ENCODE measurements at regions not wholly inside any gene's neighbourhood (a gene's known extent, or its start where the extent isn't known, plus 50 kb on each side); places are given as distances from the start of the nearest gene placed in this dataset.

DNA sequence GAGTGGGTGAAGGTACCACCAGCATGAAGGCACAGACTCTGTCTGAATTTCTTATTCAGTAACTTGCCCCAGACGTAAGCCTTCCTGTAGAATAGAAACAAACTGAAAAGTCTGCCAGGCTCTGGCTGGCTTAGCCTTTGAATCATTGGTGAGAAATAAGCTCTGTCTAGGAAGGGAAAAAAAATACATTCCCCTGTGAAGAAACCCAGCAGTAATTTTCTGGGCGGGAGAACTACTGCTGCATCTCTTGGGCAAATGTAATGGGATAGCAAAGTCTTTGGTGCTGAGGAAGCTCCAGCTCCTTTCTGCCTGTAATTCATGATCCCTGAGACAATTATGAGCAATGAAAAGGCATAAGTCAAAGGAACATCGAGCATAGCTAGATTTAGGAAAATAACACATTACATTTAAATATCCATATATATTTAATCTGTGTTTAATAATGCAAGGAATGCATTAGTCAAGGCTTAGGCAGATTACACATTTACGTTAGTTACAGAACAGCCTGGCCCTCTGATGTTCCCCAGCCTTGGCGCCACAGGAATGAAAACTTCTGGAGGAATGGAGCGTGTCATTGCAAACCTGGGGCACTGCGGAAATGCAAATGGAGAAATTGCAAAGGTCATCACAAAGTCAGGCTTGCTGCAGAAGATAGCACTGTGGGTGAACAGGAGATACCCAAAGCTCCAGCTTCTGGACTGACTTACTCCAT is 216.3 kb upstream of the CAMK1G start:
- no peak for FAIRE-seq

DNA sequence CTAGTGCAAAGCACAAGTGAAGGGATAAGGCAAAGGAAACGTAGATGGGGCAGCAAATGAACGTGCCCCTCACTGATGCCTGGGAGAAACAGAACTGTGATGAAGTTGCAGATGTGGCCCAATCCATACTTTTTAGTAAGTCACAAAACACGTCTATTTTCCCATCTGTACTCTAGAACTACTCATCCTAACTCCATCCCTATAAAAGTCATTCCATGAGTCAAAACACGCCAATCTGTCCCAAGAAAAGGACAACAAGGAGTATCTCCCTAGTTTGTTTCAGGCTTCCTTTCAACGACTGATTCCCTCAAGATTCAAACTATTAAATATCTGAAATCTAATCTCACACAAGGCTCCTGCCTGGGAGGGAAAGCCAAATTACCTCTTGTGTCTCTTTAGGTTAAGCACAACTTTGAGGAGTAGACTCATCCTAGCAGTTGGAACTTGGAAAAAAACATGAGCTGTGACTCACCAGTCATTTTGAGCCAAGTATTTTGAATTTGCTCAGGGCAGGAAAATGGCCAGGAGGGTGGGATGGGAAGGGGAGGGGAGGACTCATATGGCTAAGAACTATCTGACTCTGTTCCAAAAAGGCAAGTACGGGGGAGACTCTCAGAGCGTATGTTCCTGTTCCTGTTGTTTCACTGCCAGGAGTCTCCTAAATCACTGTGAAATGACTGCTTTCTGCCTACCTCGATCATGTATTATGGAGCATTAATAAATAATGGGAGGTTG is 214.5 kb upstream of the CAMK1G start:
- FAIRE-seq = no peak

DNA sequence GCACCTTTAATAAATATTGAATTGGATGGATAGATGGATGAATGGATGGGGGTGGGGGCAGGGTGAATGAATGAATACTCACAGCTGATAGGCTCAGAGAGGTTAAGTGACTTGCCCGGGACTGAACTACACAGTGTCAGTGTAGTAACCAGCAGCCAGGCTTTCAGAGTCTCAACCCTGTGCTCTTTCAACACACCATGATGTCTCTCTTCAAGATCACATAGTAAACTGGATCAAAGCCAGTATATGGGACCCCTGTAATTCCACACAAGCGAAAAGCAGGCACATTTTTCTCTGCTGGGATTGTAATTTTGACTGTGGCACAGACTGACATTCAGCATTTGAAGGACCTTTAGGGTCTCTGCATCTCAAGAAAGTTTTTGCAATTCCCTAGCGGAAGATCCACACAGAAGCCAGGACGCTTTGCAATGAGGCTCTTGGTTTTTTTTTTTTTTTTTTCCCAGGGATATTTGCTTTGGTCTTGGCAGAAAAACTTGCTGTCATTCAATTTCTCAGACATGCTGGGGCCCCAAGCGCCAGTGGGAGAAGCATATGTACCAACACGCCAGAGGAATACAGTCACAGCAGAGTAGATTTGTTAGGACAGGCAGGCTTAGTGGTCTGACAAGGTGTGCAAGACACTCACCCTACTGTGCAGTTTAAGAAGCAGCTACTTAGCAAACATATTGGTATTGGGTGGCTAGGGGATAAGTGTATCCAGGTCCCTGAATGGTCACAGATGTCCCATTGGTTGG is 213.1 kb upstream of the CAMK1G start:
- no peak for FAIRE-seq

DNA sequence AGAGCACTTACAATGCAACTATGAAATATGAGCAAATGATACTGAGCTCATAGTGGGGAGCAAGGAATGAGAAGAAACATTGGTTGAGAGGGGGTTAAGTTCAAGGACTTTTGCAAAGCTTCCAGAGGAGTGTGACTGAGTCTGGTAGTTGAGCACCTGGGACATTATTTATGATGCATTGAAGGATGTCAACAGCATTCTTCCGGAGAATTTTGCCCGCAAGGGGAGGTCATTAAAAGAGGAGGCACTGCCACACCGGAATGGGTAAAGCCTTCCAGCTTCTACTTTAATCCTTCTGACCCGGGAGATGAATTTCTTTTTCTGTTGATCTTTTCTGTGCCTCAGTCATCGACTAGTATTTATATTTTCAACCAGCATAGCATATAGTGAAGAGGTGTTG is 208.4 kb upstream of the CAMK1G start:
- FAIRE-seq = no peak

DNA sequence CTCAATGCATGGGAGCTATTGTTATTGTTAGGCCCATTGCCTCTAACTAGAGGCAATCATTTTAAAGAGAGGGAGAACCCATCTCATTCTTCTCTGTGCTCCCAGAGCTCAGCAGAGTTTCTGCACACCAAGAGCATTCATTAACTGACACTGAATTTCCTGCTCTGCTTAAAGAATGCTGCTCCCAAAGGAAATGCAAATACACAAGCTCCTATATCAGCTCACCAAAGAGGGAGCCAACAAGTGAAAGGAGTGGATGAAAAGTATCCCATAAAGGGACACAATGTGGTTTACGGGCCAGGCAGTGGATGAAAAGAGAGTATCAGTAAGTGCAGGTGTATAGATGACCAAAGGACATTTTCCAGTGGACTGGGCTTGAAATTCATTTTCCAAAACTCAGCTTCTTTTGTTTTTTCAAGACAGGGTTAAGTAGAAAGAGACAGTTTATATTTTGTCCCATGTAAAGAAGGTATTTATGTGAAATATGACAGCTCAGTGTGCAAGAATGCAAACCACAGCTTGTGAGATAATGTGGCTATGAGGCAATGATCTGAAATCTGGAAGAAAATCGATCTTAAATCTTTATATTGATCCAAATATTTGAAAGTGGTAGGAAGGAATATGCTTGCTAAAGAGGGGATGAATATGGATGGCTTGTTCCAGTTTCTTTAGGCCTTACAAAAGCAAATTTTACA is 207.7 kb upstream of the CAMK1G start:
- FAIRE-seq = no peak

DNA sequence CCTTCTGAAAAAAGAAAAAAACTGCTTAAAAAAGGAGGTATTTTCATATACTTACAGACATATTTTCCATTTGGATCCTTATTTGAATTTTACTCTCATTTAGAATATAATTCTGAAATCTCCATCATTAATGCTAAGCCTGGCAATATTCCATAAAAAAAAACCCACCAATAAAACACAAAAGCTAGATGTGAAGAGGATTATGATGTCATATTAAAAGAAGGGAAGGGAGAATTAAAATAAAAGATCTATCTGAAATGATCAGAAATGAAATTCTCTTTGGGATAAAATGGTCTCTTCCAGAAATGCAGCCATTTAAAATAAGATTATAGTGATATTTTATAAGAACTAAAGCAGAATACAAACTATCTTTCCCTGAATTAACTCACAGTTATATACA is 206.7 kb upstream of the CAMK1G start:
- no peak for FAIRE-seq

DNA sequence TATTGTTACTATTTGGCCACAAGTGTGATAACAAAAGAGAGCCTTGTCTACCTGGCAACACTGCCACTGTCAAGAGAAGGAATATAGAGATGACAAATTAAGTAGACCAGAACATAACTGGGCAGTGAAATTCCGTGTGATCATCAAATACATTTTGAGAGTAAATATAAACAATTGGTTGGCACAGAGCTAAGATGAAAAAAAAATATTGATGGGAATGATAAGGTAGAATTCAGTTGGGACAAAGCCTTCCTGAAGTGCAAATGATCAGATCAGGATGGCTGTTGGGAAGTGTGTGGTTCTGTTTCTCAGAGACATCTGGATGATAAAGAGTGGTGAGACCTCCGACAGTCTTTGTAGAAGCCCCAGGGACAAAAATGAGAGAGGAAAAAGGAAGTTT is 205.5 kb upstream of the CAMK1G start:
- FAIRE-seq = no peak

DNA sequence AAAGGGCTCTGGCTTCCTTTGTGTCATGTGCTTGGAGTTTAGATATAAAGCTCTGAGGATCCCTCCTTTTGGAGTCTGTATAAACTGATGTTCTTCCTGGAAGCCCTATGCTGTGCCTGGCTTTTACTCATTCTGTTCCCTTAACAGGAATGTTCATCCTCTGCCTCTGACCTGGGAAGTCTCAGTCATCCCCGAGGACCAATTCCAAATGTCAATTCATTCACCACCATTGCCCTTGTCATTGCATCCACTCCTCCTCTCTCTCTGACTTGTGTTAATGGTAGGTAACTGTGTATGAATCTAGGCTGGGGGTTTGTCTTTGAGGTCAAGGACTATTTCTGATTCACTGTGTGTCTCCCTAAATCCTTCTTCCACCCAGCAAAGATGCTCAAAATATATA is 204.2 kb upstream of the CAMK1G start:
- FAIRE-seq = no peak

DNA sequence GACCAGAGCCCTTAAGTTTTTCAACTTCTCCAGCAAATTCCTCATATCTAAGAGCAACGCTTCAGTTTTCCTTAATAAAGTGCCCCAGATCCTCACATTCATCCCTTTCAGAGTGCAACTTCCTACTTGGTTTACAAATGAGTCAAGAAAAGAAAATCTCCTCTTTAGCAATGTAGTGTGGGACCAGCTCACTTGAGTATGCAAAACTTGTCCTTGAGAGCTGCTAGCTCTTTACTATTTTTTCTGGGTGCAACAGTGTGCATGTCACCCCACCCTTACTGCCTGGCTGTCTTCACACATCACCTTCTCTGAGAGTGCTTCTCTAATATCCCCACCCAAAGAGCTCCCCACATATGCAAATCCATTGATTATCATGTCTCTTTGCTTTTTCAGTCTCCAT is 203.1 kb upstream of the CAMK1G start:
- FAIRE-seq = no peak

DNA sequence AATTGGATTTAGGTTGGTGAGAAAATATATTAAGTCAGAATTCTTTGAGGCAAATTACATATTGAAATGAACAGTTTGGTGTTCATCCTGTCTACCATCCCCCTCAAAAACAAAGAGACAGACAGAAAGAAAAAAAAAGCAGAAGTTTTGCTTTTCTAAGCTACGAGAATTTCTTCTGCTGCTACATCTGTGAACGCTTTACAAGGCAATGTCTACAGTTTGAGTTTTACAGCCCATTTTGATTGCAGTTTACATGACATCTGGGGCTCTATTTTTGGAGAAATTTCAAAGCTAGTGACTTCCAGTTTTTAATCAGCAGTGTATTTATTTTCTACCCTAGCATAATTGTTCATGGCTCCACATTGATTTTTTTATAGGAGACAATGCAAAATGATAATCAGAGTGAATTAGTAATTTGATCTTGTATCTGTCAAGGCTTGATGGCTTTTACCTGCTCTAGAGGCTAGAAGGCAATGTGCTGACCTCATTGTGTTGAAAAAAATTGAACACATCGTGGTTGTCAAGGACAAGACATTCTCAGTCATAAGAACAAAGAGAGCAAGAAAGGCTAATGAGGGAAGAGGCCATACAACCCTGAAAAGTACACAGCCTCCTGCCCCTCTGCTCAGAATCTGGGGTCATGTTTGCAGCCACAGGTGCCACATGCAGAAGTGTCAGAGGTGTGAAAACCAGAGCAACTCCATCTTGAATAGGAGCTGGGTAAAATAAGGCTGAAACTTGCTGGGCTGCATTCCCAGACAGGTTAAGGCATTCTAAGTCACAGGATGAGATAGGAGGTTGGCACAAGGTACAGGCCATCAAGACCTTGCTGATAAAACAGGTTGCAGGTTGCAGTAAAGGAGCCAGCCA is 201.0 kb upstream of the CAMK1G start:
- no peak for FAIRE-seq

DNA sequence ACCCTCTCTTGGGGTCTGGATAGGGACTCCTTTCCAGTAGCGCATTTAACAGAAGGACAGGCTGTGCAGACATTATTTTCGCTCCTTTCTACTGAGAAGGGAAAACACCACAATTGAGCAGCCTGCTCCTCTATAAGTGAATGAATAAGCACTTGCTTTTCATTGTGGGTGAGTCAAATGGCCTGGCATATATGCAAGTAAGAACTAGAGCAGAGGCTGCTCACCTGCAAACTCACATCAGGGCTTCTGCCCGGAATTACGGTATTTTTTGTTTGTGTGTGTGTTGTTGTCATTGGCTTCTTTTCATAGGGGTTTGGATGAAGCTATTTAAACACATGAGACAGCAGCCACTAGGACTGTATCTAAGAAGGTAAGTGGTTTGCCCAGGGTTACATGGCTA is 200.1 kb upstream of the CAMK1G start:
- FAIRE-seq = no peak

DNA sequence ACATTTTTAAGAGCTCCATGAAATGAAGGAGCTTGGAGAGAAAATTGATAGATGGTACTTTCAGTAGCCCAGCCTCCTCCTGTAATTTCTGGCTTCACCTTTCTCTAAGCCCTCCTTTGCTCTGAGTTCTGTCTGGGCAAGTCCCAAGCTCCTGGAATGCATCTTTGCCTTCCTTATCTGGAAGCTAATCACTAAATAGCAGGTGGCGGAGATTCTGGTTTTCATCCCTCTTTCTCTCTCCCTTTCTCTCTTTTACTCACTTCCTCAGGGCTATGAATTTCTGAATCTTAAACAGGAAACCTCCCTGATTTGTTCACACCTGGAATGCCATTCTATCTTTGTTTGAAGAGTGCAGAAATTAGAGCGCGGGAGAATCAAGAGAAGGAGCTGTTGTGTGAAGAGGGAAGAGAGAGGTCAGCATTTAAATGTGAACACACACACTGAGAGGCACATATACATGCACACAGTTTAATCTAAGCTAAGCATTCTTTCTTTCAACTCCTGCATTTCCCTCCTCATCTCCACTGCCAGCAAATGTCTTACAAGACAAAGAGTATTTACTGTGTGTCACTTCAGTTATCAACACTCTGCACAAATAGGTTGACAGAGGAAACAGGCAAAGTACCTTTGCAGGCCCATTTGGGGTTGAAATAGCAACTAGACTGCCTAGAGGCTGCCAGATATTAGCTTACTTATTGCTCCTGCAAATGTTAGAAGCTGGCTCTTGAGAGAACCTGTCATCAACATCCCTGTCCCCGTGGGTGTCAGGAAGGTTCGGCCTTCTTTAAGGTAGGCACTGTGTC is 199.4 kb upstream of the CAMK1G start:
- FAIRE-seq = no peak

DNA sequence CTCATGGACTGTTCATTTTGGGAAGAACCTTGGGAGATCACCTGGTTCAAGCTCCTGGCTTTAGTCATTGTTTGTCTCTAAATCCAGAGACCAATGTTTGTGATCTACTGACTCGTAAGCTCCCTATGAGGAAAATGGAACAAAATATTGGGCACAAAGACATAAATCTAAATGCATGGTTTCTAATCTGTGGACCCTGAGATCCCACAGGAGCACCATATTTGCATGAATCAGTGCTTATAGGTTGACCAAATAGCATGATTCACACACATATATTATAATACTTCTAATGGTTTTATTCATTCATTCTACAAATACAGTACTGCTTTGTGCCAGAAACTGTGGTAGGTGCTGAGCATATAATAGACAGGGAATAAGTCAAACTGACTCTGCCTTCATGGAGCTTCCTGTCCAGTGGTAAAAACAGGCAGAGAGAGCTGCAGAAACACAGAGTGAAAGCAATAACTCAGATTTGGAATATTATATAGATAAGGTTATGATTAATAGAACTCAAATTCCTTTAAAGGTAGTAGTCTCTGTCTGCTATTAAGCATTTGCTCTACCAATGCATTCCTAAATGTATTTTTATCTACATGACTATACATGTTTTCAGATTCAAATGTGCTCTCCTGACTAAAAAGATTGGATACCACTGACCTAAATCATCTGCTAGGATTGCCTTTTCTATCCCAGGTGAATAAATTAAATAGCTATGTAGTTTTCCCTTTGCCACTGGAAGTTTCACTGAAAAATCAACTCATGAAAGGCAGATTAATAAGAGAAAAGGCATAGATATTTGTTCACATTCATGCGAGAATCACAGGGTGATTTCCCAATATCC is 198.6 kb upstream of the CAMK1G start:
- FAIRE-seq = no peak

DNA sequence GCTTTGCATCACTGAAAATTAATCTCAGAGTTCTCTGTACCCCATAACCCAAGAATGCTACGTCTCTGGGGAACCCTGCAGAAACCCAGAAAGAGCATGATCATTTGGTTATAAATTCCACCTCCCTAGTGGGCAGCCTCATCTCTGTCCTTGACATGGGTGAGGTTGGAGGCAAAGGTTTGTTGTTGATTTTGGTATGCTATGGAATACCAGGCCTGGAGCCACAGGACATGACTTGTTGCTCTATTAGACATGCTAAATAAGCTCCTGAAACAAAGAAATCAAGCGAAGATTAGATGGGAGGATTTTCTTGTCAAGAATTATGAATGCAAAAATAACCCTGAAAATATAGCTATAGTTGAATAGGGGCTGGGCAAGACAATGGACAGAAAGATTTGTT is 197.4 kb upstream of the CAMK1G start:
- no peak for FAIRE-seq

DNA sequence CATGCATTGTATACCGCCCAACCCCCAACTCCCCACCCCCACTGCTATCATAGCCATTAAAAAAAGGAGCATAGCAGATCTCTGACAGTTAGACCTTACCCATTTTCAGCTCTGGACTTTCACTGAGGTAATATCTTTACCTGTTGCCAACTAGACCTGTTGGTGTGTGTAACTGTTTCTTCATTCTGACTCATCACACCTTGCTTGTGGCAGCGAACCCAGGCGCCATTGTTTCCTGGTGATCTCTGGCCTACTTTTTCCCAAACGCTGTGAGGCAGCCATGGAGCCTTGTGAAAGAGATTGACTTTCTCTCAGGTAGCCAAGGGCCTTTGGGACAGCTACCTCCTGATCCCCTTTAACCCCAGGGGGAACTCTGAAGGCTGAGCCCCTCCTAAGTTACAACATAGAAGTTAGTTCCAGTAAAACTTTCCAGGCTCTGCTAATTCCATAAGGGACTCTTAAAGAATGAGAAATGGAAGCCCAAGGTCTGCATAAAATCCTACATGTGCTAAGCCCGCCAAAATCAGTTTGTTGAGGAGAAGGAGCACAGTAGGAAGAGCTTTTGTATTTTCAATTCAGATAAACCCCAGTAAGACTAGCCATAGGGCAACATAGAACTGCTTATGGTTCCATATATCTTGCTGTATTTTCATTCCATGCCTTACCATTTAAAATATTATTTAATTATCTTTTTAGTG is 196.1 kb upstream of the CAMK1G start:
- FAIRE-seq = no peak

DNA sequence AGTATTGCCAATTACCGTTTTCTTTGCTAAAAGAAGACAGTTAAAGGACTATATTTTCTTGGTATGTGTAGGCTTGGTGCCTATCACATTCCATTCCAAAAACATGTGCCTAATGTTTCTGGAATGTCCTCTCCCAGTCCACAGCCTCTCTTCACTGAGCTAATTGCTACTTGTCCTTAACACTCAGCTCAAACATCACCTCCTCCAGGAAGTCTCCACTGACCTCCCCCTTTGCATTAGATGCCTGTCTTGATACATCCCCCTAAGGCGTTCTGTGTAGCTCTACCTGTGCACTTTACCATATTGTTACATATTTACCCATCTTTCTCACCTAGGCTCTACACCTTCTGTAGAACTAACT is 195.6 kb upstream of the CAMK1G start:
- FAIRE-seq = no peak

DNA sequence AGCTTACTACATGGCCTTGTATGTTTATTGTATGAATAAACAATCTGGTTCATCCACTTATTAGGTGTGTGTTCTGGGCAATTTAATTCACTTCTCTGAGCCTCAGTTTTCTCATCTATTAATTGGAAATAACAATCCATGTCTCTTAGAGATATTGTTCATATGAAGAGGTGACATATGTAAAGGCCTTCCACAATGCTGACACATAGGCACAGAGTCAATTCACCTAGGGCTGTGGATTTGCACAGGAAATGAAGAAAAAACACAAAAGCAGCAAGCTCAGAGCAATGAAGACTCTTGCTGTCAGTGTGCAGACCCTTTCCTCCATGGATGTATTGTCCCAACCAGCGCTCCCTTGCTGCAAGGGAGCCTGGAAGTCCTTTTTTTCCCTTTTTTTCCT is 195.2 kb upstream of the CAMK1G start:
- no peak for FAIRE-seq

DNA sequence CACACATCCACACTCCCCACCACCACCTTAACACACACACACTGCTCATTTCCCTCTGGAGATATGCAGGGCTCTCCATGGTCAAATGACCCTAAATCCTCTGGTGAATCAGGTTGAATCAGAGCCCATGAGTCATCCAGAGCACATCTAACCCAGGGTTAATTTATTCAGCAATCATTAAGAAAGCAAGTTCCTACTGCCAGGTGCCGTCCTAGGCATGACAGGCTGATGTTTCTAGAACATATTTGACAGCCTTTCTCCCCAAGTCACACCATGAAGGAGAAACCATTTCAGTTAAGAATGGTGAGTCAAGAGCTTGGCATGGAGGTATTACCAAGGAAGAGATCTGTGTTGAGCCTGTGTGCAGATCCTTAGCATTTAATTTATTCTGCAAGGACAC is 194.3 kb upstream of the CAMK1G start:
- no peak for FAIRE-seq

DNA sequence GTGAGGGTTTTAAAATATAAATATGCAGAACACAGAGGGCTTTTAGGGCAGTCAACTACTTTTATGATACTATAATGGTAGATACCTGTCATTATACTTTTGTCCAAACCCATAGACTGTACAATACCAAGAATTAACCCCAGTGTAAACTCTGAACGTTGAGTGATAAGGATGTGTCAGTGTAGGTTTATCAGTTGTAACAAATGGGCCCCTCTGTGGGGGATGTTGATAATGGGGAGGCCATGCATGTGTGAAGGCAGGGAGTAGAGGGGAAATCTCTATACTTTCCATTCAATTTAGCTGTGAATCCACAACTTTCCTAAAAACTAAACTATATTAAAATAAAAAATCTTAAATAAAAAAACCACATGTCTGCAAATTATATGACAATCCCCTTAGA is 193.5 kb upstream of the CAMK1G start:
- FAIRE-seq = no peak

DNA sequence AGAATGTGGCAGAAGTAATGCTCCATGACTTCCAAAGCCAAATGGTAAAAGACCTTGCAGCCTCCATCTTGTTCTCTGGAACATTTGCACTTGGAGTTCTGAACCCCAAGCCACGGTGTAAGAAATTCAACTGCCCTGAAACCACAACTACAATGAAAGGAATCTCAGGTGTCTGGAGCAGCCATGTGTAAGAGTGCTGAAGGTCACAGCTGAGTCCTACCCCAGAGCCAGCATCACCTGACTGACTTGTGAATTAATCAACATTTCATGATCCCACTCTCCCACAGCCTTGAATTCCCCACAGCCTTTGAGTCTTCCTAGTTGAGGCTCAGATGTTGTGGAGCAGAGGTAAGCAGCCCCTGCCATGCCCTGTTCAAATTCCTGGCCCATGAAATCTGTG is 192.8 kb upstream of the CAMK1G start:
- no peak for FAIRE-seq
